ENCODE measurements at regions not wholly inside any gene's neighbourhood (a gene's known extent, or its start where the extent isn't known, plus 50 kb on each side); places are given as distances from the start of the nearest gene placed in this dataset.
A peak's percentile ranks its signal among the peaks of the same experiment; 100 is the strongest.

GRCh38 chr15:62840526-62841268 lies 201.8 kb upstream of the TPM1 start:
- DNase-seq (ENCODE audit: low spot score): no peak

GRCh38 chr15:62841269-62841628 lies 201.3 kb upstream of the TPM1 start:
- DNase-seq (ENCODE audit: low spot score): no peak

- no peak for DNase-seq (ENCODE audit: low spot score)
Observed at GRCh38 chr15:62841891-62842559, 200.5 kb upstream of the TPM1 start.

GRCh38 chr15:62843311-62843710 lies 199.2 kb upstream of the TPM1 start:
- no peak for DNase-seq (ENCODE audit: low spot score)

GRCh38 chr15:62844564-62845240 lies 197.8 kb upstream of the TPM1 start:
- DNase-seq (ENCODE audit: low spot score): no peak

- DNase-seq (ENCODE audit: low spot score): no peak
Observed at GRCh38 chr15:62845241-62846126, 197.1 kb upstream of the TPM1 start.

GRCh38 chr15:62846131-62846804 lies 196.3 kb upstream of the TPM1 start:
- DNase-seq (ENCODE audit: low spot score): no peak

GRCh38 chr15:62846805-62847495 lies 195.6 kb upstream of the TPM1 start:
- DNase-seq (ENCODE audit: low spot score): no peak

GRCh38 chr15:62847900-62848489 lies 194.6 kb upstream of the TPM1 start:
- no peak for DNase-seq (ENCODE audit: low spot score)

GRCh38 chr15:62848632-62849050 lies 193.9 kb upstream of the TPM1 start:
- no peak for DNase-seq (ENCODE audit: low spot score)

GRCh38 chr15:62849316-62850106 lies 193.0 kb upstream of the TPM1 start:
- DNase-seq (ENCODE audit: low spot score): no peak

- no peak for DNase-seq (ENCODE audit: low spot score)
Observed at GRCh38 chr15:62850318-62850717, 192.2 kb upstream of the TPM1 start.

GRCh38 chr15:62850791-62851291 lies 191.7 kb upstream of the TPM1 start:
- no peak for DNase-seq (ENCODE audit: low spot score)

- DNase-seq (ENCODE audit: low spot score): no peak
Observed at GRCh38 chr15:62853114-62853840, 189.3 kb upstream of the TPM1 start.

GRCh38 chr15:62853841-62854225 lies 188.7 kb upstream of the TPM1 start:
- DNase-seq (ENCODE audit: low spot score): no peak

- no peak for DNase-seq (ENCODE audit: low spot score)
Observed at GRCh38 chr15:62854420-62855084, 188.0 kb upstream of the TPM1 start.

GRCh38 chr15:62855085-62855476 lies 187.5 kb upstream of the TPM1 start:
- DNase-seq (ENCODE audit: low spot score): peak; percentile 15

GRCh38 chr15:62856466-62857246 lies 185.9 kb upstream of the TPM1 start:
- DNase-seq (ENCODE audit: low spot score): no peak

Measured in COLO829 (cell line).